Effector memory CD4-positive, alpha-beta T cell (primary cell): ENCODE measurements at regions not wholly inside any gene's neighbourhood (a gene's known extent, or its start where the extent isn't known, plus 50 kb on each side); places are given as distances from the start of the nearest gene placed in this dataset.

Experiments used
- DNase-seq, 3 donors: peaks; one replicate each; pipeline ENCODE4 v3.0.0-alpha.2; 2020
- H3K27ac ChIP-seq: 2 replicates; pipeline ENCODE4 v1.7.0; 2013; ENCODE audit warnings: mild to moderate bottlenecking, low read length, moderate library complexity; ENCODE audit not compliant: insufficient read depth, poor library complexity, severe bottlenecking
- H3K27me3 ChIP-seq: replicated peaks from 2 replicates; pipeline ENCODE4 v1.7.0; 2013; ENCODE audit warnings: mild to moderate bottlenecking, low read length; ENCODE audit not compliant: insufficient read depth, control insufficient read depth, poor library complexity, severe bottlenecking
- H3K36me3 ChIP-seq: 2 replicates; pipeline ENCODE4 v1.7.0; 2013; ENCODE audit warnings: mild to moderate bottlenecking, low read length, moderate library complexity; ENCODE audit not compliant: control insufficient read depth, insufficient read depth
- H3K4me1 ChIP-seq: 2 replicates; pipeline ENCODE4 v1.7.0; 2013; ENCODE audit warnings: low read length, mild to moderate bottlenecking; ENCODE audit not compliant: control insufficient read depth, insufficient read depth, poor library complexity, severe bottlenecking
- H3K4me3 ChIP-seq: 2 replicates; pipeline ENCODE4 v1.7.0; 2013; ENCODE audit warnings: low read length, low read depth, mild to moderate bottlenecking; ENCODE audit not compliant: insufficient read depth, poor library complexity, severe bottlenecking
- H3K9me3 ChIP-seq: 2 replicates; pipeline ENCODE4 v1.7.0; 2013; ENCODE audit warnings: mild to moderate bottlenecking, low read length, moderate library complexity; ENCODE audit not compliant: control insufficient read depth

DNA sequence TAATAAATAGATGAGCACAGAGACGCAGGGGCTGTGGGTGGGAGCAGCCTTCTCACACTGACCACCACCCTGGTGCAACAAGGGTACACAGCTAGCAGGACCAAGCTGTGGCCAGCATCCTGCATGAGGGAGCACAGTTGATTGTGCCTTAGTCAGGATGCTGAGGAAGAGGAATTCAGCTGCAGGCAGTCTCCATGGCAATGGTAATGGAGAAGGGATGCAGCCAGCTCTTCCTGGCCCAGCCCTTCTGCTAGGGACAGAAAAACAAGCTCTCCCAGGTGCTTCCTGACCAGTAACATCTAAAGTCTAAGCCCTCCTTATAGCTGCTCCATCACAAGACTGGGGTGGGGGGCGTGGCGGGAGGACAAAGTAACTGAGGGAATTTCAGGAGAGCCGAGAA lies 363.5 kb downstream of the BUD13 start:
- no peak overlapping the region for H3K27ac ChIP-seq
- no peaks in the 10 kb centered on the region for H3K9me3 ChIP-seq
- no peaks in the 10 kb centered on the region for H3K36me3 ChIP-seq
- DNase-seq = no peak
- H3K4me3 ChIP-seq = no peak overlapping the region
- no peaks in the 10 kb centered on the region for H3K27me3 ChIP-seq
- no peaks in the 10 kb centered on the region for H3K4me1 ChIP-seq

GRCh38 chr11:116406042-116406441 lies 366.7 kb downstream of the BUD13 start:
- H3K36me3 ChIP-seq = no peaks in the 10 kb centered on the region
- H3K9me3 ChIP-seq = no peaks in the 10 kb centered on the region
- H3K27me3 ChIP-seq = no peaks in the 10 kb centered on the region
- no peak for DNase-seq
- no peaks in the 10 kb centered on the region for H3K4me1 ChIP-seq
- no peak overlapping the region for H3K4me3 ChIP-seq
- H3K27ac ChIP-seq = no peak overlapping the region

- no peaks in the 10 kb centered on the region for H3K36me3 ChIP-seq
- no peaks in the 10 kb centered on the region for H3K4me1 ChIP-seq
- DNase-seq = no peak
- no peaks in the 10 kb centered on the region for H3K9me3 ChIP-seq
- no peak overlapping the region for H3K27ac ChIP-seq
- H3K27me3 ChIP-seq = no peaks in the 10 kb centered on the region
- H3K4me3 ChIP-seq = no peak overlapping the region
Measured at GRCh38 chr11:116404462-116404798, 368.4 kb downstream of the BUD13 start.

- H3K9me3 ChIP-seq = no peaks in the 10 kb centered on the region
- no peaks in the 10 kb centered on the region for H3K4me1 ChIP-seq
- H3K27ac ChIP-seq = no peak overlapping the region
- H3K27me3 ChIP-seq = no peaks in the 10 kb centered on the region
- DNase-seq = no peak
- H3K36me3 ChIP-seq = no peaks in the 10 kb centered on the region
- no peak overlapping the region for H3K4me3 ChIP-seq
Measured at GRCh38 chr11:116403794-116404461, 368.9 kb downstream of the BUD13 start.

GRCh38 chr11:116400081-116400480 lies 372.7 kb downstream of the BUD13 start:
- Histone ChIP-seq H3K4me1 (no peaks in the 10 kb centered on the region), H3K36me3 (no peaks in the 10 kb centered on the region), H3K27me3 (no peaks in the 10 kb centered on the region), H3K4me3 (no peak overlapping the region), H3K27ac (no peak overlapping the region), H3K9me3 (no peaks in the 10 kb centered on the region)
- no peak for DNase-seq

DNA sequence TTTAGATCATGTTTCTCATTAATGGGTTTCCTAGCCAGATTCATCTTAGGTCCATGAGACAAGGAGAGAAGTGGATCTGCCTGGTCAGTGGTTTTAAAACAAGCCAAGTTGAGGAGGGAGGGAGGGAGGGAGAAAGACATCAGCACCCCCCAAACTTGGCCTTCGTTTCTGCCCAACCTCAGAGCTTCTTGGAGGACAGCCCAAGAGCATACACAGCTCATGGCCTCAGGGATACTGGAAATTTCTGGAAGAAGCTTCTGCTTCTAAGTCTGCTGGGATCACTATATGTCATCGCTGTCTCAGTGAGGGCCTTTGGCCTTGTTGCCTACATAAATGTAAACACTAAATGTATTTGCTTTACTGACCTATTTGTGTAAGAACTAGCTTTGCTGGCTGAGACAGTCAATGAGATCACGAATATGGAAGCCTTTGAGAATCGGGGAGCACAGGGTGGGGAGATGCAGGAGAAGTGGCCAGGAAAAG lies 375.1 kb downstream of the BUD13 start:
- Histone ChIP-seq H3K36me3 (no peaks in the 10 kb centered on the region), H3K27ac (no peak overlapping the region), H3K27me3 (no peaks in the 10 kb centered on the region), H3K9me3 (no peaks in the 10 kb centered on the region), H3K4me1 (no peaks in the 10 kb centered on the region), H3K4me3 (no peak overlapping the region)
- no peak for DNase-seq

GRCh38 chr11:116396331-116396730 lies 376.5 kb downstream of the BUD13 start:
- Histone ChIP-seq H3K4me3 (no peak overlapping the region), H3K27me3 (no peaks in the 10 kb centered on the region), H3K4me1 (no peaks in the 10 kb centered on the region), H3K36me3 (no peaks in the 10 kb centered on the region), H3K9me3 (no peaks in the 10 kb centered on the region), H3K27ac (no peak overlapping the region)
- DNase-seq = no peak

DNA sequence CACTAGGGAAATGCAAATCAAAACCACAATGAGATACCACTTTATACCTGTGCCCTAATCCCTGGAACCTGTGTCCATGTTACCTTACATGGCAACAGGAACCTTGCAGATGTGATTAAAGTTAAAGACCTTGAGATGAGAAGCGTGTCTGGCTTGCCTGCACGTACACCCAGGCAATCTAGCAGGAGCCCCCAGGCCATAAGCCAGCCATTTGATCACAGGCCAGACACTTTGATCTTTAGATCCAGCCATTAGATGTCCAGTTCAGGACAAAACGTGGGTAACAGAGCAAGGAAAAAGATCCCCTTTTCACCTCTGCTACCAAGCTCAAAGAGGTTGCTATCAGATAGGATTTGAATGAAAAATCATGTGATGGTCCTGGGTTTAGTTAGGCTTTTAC lies 378.8 kb downstream of the BUD13 start:
- no peak for DNase-seq
- H3K36me3 ChIP-seq = no peaks in the 10 kb centered on the region
- no peak overlapping the region for H3K4me3 ChIP-seq
- H3K4me1 ChIP-seq = no peaks in the 10 kb centered on the region
- H3K27ac ChIP-seq = no peak overlapping the region
- H3K27me3 ChIP-seq = no peaks in the 10 kb centered on the region
- H3K9me3 ChIP-seq = no peaks in the 10 kb centered on the region

GRCh38 chr11:116390963-116391362 lies 381.8 kb downstream of the BUD13 start:
- Histone ChIP-seq H3K9me3 (no peaks in the 10 kb centered on the region), H3K36me3 (no peaks in the 10 kb centered on the region), H3K4me1 (no peaks in the 10 kb centered on the region), H3K27ac (no peak overlapping the region), H3K27me3 (no peaks in the 10 kb centered on the region), H3K4me3 (no peak overlapping the region)
- DNase-seq = no peak

- H3K4me3 ChIP-seq = no peak overlapping the region
- no peak for DNase-seq
- no peaks in the 10 kb centered on the region for H3K27me3 ChIP-seq
- H3K36me3 ChIP-seq = no peaks in the 10 kb centered on the region
- no peak overlapping the region for H3K27ac ChIP-seq
- H3K4me1 ChIP-seq = no peaks in the 10 kb centered on the region
- H3K9me3 ChIP-seq = no peaks in the 10 kb centered on the region
Measured at GRCh38 chr11:116388146-116388545, 384.6 kb downstream of the BUD13 start.
